WI38 (cell line): ENCODE measurements at regions not wholly inside any gene's neighbourhood (a gene's known extent, or its start where the extent isn't known, plus 50 kb on each side); places are given as distances from the start of the nearest gene placed in this dataset.

Experiments
- H3K4me3 ChIP-seq: 2 replicates; pipeline ENCODE4 v1.5.1; 2011; ENCODE audit warnings: low read depth, mild to moderate bottlenecking, control low read depth, low read length
- TF ChIP-seq, protein P1 (sequence below): IDR thresholded peaks from 2 replicates; pipeline ENCODE4 v1.5.1; 2012; ENCODE audit warnings: low read depth, mild to moderate bottlenecking, control low read depth, low read length

DNA sequence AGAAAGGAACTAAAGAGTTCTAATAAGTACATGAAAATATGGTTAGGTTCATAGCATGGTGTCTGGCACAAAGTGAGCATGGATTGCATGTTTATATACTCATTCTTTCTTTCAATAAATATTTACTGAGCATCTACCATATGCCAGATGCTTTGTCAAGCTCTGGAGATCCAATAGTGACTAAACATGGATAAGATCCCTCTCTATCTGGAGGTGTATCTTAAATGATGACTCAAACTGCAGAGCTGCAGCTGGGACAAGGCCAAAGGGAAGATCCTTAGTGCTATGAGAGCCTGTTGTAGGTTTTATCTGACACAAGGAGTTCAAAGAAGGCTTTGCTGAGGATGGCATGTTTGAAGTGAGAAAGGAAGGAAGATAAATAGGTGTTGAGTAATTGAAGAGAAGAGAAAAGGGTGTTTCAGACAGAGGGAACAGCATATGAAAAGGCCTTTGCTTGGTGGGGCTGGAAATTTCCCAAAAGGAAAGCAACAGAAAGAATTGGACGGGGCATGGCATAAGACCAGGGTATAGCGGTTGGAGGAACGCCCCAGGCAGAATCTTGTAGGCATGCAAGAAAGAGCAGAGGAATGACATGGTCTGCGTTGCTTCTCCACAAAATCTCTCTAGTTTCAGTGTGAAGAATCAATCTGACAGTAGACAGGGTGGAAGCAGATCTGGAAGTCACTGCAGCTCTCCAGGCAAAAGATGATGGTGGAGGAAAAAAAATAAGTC lies 239.9 kb upstream of the LRTM1 start:
- TF ChIP-seq, protein P1, sequence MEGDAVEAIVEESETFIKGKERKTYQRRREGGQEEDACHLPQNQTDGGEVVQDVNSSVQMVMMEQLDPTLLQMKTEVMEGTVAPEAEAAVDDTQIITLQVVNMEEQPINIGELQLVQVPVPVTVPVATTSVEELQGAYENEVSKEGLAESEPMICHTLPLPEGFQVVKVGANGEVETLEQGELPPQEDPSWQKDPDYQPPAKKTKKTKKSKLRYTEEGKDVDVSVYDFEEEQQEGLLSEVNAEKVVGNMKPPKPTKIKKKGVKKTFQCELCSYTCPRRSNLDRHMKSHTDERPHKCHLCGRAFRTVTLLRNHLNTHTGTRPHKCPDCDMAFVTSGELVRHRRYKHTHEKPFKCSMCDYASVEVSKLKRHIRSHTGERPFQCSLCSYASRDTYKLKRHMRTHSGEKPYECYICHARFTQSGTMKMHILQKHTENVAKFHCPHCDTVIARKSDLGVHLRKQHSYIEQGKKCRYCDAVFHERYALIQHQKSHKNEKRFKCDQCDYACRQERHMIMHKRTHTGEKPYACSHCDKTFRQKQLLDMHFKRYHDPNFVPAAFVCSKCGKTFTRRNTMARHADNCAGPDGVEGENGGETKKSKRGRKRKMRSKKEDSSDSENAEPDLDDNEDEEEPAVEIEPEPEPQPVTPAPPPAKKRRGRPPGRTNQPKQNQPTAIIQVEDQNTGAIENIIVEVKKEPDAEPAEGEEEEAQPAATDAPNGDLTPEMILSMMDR, result no peak
- H3K4me3 ChIP-seq, result no peak overlapping the region

DNA sequence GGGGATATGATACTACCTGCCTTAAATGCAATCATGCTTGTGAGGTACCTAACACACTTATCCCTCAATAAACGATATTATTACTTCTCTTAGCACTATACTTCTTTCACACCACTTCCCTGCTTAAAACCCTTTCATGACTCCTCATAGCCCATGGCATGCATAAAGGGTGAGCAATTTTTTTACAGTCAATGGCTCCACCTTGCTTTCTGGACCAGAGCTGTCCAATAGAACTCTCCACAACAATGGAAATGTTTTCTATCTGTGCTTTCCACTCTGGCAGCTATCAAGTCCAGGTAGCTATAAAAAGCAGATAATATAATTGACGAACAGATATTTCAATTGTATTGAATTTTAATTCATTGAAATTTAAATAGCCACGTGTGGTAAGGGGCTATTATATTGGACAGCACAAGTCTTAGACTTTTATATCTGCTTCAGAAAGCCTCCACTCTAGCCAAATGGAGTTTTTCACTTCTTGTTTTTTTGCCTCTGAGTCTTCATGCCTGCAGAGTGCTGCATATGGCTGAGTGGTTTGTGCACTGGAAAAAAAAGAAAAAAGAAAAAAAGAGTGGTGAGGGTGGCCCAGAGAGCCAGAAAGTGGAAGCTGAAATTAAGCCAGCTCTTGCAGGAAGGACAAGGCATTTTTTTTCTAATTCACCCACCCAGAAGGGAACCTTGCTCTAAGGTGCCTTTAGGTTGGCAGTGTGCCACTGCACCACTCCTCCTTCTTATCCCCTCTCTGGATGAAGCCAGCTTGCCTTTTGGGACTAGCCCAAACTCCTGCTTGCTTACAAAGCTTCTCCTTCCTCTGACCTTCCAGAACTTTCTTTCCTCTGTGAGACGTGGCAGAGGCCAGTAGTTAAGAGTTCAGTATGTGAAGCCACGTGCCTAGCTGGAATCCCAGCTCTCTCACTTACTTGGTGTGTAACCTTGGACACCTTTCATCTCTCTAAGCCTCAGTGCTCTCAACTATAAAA lies 239.0 kb upstream of the LRTM1 start:
- TF ChIP-seq, protein P1, result no peak
- H3K4me3 ChIP-seq, result no peak overlapping the region

DNA sequence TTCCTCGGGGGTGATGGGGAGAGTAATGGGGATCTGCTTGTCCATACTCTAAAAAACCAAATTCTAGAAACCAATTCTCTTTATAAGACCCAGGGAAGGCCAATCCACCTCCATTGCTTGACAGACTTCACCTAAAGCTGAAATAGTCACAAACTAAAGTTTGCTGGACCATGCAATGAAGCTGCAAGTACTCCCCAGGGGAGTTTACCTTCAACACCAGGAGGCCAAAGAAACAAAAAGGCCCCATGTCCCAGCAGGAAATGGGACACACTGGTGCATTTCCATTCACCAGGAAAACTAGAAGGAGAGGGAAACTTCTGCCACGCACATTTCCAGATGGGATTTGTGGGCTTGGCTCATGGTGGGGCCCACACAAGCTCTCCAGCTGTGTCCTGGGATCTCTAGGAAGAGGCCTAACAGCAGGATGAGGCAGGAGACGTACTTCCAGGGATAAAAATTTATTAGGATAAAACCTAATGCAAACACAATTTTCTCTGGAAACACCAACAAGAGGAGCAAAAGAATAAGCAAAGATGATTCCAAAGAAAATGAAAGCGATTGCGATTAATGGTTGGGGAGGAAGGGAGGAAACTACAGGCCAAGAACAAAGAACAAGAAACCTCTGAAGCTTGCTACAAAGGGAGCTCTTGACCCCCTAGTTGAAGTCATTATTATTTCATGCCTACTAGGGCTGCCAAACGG lies 238.0 kb upstream of the LRTM1 start:
- TF ChIP-seq, protein P1, result no peak
- H3K4me3 ChIP-seq, result no peak overlapping the region

DNA sequence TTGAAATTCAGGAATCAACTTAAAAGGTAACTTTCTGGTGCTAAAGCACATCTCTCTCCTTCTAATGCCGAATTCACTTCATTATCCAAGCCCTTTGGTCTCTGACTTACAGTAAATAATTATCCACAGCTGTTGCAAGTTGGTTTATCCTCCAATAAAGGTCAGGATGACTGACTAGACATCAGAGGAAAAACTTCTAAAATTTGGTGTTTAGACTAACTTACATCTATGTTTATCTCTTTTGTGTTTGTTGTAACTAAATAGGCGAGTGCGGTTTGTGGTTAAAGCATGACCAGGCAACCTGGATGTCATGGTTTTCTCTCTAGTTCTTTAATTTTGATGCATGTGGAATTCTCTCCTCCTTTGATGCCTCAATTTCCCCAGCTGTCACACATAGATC lies 237.4 kb upstream of the LRTM1 start:
- TF ChIP-seq, protein P1, result no peak
- H3K4me3 ChIP-seq, result no peak overlapping the region

DNA sequence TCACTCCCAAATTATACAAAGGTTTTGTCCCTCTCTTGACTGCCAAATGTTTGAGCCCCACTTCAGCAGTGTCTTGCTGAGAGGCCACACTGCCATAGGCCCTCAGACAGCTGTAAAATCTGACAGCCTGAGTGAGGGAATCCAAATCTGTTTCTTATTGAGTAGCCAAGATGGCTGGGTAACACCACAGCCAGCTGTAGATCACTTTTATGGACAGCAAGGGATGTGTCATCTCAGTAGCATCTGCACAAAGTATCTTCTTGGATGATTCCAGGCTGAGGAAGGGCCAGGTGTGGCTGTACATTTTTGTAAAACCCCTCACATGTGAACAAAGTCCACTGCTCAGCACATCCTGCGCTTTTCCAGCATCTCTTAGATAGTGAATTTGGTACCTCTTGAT lies 237.0 kb upstream of the LRTM1 start:
- H3K4me3 ChIP-seq, result no peak overlapping the region
- TF ChIP-seq, protein P1, result no peak

DNA sequence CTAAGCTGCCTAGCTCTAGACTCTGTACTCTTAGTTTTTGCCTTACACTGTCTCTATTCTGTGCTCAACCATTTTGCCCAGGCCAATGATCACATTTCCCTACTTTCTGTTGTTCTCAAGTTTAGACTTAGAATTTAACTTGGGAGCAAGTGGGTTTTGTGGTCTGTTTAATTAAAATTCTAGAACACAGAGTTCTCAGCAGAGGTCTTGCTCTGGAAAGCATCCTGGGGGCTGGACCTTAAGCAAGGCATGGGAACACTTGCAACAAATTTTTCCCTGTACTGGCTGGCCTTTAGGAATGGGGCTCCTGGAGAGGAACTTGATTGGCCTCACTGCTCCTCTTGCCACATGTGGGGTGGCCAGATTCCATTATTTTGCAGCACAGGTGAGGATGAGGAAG lies 236.3 kb upstream of the LRTM1 start:
- TF ChIP-seq, protein P1, result no peak
- H3K4me3 ChIP-seq, result no peak overlapping the region
